Ovary (tissue), 7 donors: ENCODE measurements at regions not wholly inside any gene's neighbourhood (a gene's known extent, or its start where the extent isn't known, plus 50 kb on each side); places are given as distances from the start of the nearest gene placed in this dataset.

Experiments
- DNase-seq, 5 donors: peaks; one replicate each; pipeline ENCODE4 v3.0.0-alpha.2; 2019 to 2020
- H3K27ac ChIP-seq, 2 donors: fragments of 200-600 bp; one replicate each; pipeline versions ENCODE4 v1.5.1 to v1.8.0; 2019 to 2022
- H3K27me3 ChIP-seq: fragments of 200-600 bp; one replicate; pipeline ENCODE4 v1.8.0; 2022
- H3K36me3 ChIP-seq: fragments of 200-600 bp; sonication (generic); one replicate; pipeline ENCODE4 v1.5.1; 2019
- H3K4me1 ChIP-seq: one replicate; pipeline ENCODE4 v1.8.1; 2013; ENCODE audit warnings: mild to moderate bottlenecking, moderate library complexity; ENCODE audit not compliant: insufficient read depth
- H3K4me3 ChIP-seq: fragments of 200-600 bp; sonication (generic); one replicate; pipeline ENCODE4 v1.5.1; 2017
- H3K9me3 ChIP-seq, 2 donors: fragments of 200-600 bp in 1 of 2; sonication (generic) in 1 of 2; one replicate each; pipeline versions ENCODE4 v1.5.1 to v1.8.1; 2013 to 2019; ENCODE audit warnings: mild to moderate bottlenecking in 1 of 2, moderate library complexity in 1 of 2
- CTCF ChIP-seq, 3 donors: fragments of 450-650 bp in 2 of 3; fragments of 200-600 bp in 1 of 3; IDR thresholded peaks; one replicate each; pipeline versions ENCODE4 v1.5.1 to v1.8.0; 2016 to 2022; ENCODE audit warnings: antibody characterized with exemption in 3 of 3, mild to moderate bottlenecking in 1 of 3
- EP300 ChIP-seq: sonication (generic); formaldehyde crosslinking; IDR thresholded peaks from one replicate; pipeline ENCODE4 v1.6.1; 2017; ENCODE audit warnings: antibody characterized with exemption
- POLR2A ChIP-seq: fragments of 450-650 bp; IDR thresholded peaks from one replicate; pipeline ENCODE4 v1.6.1; 2017; ENCODE audit warnings: antibody characterized with exemption, mild to moderate bottlenecking, moderate library complexity
- WGBS, 3 donors: extraction: QIAGEN DNeasy Blood & Tissue Kit in 1 of 3; methylation state at CpG; one replicate each; pipeline versions ENCODE4 v1.1.5 to v1.1.7; 2013 to 2017; 5-methylcytosine and 5-hydroxymethylcytosine counted together
- intact Hi-C, 4 donors: fragments of 100-400 bp; cut with DNase I; formaldehyde crosslinking; loops; one replicate each; pipeline versions ENCODE4 v1.11.0 to v1.15.1; 2022 to 2023
- donor health status: DM: no; HTN: no; CAD: no; lungs with moderate emphysema.
- donor health status: DM: no; HTN: no; CAD: no.
- donor health status: Bipolar disorder and iron deficiency.
- donor health status: DM: no; HTN: no; CAD: no.
- donor health status: DM: yes; HTN: yes; CAD: no.

GRCh38 chr7:87007038-87007437 lies 52.4 kb downstream of the ELAPOR2 start:
- intact Hi-C loops, result no loop called here
- no peak overlapping the region for H3K4me3 ChIP-seq
- DNase-seq, result no peak
- H3K27ac ChIP-seq, result no peak overlapping the region
- TF ChIP-seq EP300 (no peak), POLR2A (no peak)
- no peaks in the 10 kb centered on the region for H3K36me3 ChIP-seq
- no peaks in the 10 kb centered on the region for H3K27me3 ChIP-seq
- H3K9me3 ChIP-seq, result no peaks in the 10 kb centered on the region
- no peaks in the 10 kb centered on the region for H3K4me1 ChIP-seq

DNA sequence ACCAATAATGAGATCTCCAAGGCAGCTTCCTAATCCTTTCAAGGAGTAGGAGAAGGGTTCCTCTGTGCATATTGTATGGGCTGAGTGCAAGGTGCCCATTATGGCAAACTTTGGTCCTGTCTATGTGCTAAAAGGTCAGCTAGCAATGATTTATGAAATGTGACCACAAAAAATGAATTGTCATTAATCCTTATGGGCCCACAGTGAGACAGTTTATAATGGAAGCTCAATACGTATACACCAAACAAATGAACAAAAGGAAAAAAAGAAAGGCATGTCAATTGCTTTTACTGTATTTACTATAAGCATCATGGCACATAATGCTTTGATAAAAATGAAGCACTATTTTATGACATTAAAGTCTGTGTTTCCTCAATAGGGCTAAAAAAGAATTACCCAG lies 54.5 kb downstream of the ELAPOR2 start:
- H3K4me3 ChIP-seq, result no peak overlapping the region
- intact Hi-C loops, result no loop called here
- no peaks in the 10 kb centered on the region for H3K9me3 ChIP-seq
- no peak for TF ChIP-seq POLR2A
- no peak for TF ChIP-seq EP300
- no peak for TF ChIP-seq CTCF (IDR thresholded peaks at IDR 0.05)
- H3K27me3 ChIP-seq, result no peaks in the 10 kb centered on the region
- no peak for DNase-seq
- H3K36me3 ChIP-seq, result no peaks in the 10 kb centered on the region
- no peak overlapping the region for H3K27ac ChIP-seq
- H3K4me1 ChIP-seq, result no peaks in the 10 kb centered on the region
- WGBS, 3 donors, result 88 to 96% (median 96%) methylated on average over 1 of the region's 1 CpG

GRCh38 chr7:87003872-87004798 lies 55.3 kb downstream of the ELAPOR2 start:
- intact Hi-C loops, result no loop called here
- Histone ChIP-seq H3K9me3 (no peaks in the 10 kb centered on the region), H3K27me3 (no peaks in the 10 kb centered on the region), H3K4me3 (no peak overlapping the region), H3K4me1 (no peaks in the 10 kb centered on the region), H3K27ac (no peak overlapping the region), H3K36me3 (no peaks in the 10 kb centered on the region)
- WGBS, 3 donors, result 39 to 51% (median 47%) methylated on average over 9 of the region's 9 CpGs
- no peak for TF ChIP-seq CTCF (IDR thresholded peaks at IDR 0.05)
- TF ChIP-seq EP300, result no peak
- no peak for TF ChIP-seq POLR2A
- DNase-seq, result no peak

GRCh38 chr7:87001214-87001613 lies 58.2 kb downstream of the ELAPOR2 start:
- H3K27ac ChIP-seq, result no peak overlapping the region
- TF ChIP-seq CTCF (IDR thresholded peaks at IDR 0.05) (no peak), POLR2A (no peak), EP300 (no peak)
- H3K27me3 ChIP-seq, result no peaks in the 10 kb centered on the region
- no peaks in the 10 kb centered on the region for H3K4me1 ChIP-seq
- intact Hi-C loops, result no loop called here
- H3K4me3 ChIP-seq, result no peak overlapping the region
- no peaks in the 10 kb centered on the region for H3K9me3 ChIP-seq
- H3K36me3 ChIP-seq, result no peaks in the 10 kb centered on the region
- DNase-seq, result no peak
- 65 to 76% (median 75%) methylated on average over 2 of the region's 2 CpGs for WGBS, 3 donors

DNA sequence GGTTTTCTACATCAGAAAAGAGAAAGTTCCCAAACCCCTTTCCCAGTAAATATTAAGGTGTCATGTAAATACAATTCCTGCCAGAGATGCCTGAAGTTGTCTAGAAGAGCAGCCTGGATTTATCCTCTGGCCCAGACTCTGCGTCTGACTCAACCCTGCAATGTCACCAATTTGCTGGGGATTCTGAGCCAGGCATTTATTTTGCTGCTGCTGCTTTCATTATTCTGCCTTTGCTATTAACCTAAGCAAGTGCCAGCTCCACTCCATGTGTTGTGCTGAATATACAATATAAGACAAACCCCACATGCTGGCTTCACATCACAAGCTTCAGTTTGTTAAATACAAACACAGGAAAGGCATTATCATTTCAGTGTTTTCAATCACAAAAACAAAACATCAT lies 59.1 kb downstream of the ELAPOR2 start:
- H3K9me3 ChIP-seq, result no peaks in the 10 kb centered on the region
- no peak for TF ChIP-seq EP300
- TF ChIP-seq CTCF (IDR thresholded peaks at IDR 0.05), result no peak
- TF ChIP-seq POLR2A, result no peak
- DNase-seq, result no peak
- no peak overlapping the region for H3K4me3 ChIP-seq
- intact Hi-C loops, result no loop called here
- H3K27ac ChIP-seq, result no peak overlapping the region
- 4 to 21% (median 8%) methylated on average over 1 of the region's 1 CpG for WGBS, 3 donors
- no peaks in the 10 kb centered on the region for H3K27me3 ChIP-seq
- H3K4me1 ChIP-seq, result no peaks in the 10 kb centered on the region
- no peaks in the 10 kb centered on the region for H3K36me3 ChIP-seq
